B cell (primary cell): ENCODE measurements at regions not wholly inside any gene's neighbourhood (a gene's known extent, or its start where the extent isn't known, plus 50 kb on each side); places are given as distances from the start of the nearest gene placed in this dataset.

ENCODE experiments used
- ATAC-seq: fragments of 200-7000 bp; cut with Tn5 transposase; one replicate; pipeline ENCODE4 v1.10.0; 2021; ENCODE audit warnings: low read depth, mild to moderate bottlenecking, moderate number of reproducible peaks, moderate library complexity
- CTCF ChIA-PET: fragments of 350-600 bp; sonication (Branson Sonifier 250); formaldehyde crosslinking; loops from one replicate; lab custom pipeline; 2021; ENCODE audit warnings: antibody characterized with exemption, inconsistent platforms; lab: Charles Lee
- POLR2A ChIA-PET: fragments of 350-600 bp; sonication (Branson Sonifier 250); formaldehyde crosslinking; loops from one replicate; lab custom pipeline; 2021; ENCODE audit warnings: antibody characterized with exemption; lab: Charles Lee
- DNase-seq: peaks from one replicate; pipeline ENCODE4 v3.0.0; 2013
- H2AFZ ChIP-seq: 2 replicates; pipeline ENCODE4 v1.6.1; 2012; ENCODE audit warnings: mild to moderate bottlenecking, low read depth, low read length; ENCODE audit not compliant: insufficient read depth, poor library complexity, severe bottlenecking
- H3K27ac ChIP-seq, 2 donors: 1 replicate in 1 of 2; 2 replicates in 1 of 2; pipeline ENCODE4 v1.5.1; 2012 to 2013; ENCODE audit warnings: low read length in 2 of 2, mild to moderate bottlenecking in 2 of 2, moderate library complexity in 1 of 2
- H3K27me3 ChIP-seq, 4 experiments: fragments of 200-600 bp in 1 of 4; sonication (generic) in 1 of 4; replicated peaks in 1 of 4; 1 replicate in 2 of 4; 2 replicates in 2 of 4; pipeline versions ENCODE4 v1.6.1 to v1.7.0; 2013 to 2016; ENCODE audit warnings: low read length in 3 of 4, mild to moderate bottlenecking in 2 of 4, mixed read lengths in 1 of 4, moderate library complexity in 1 of 4; ENCODE audit not compliant: insufficient read depth in 4 of 4, control insufficient read depth in 3 of 4; ENCODE audit errors: control extremely low read depth in 1 of 4
- H3K36me3 ChIP-seq, 2 experiments: replicated peaks in 1 of 2; 1 replicate in 1 of 2; 2 replicates in 1 of 2; pipeline versions ENCODE4 v1.6.1 to v1.7.1; 2013; ENCODE audit warnings: low read length in 1 of 2; ENCODE audit not compliant: insufficient read depth in 2 of 2, control insufficient read depth in 1 of 2; ENCODE audit errors: control extremely low read depth in 1 of 2, extremely low read depth in 1 of 2
- H3K4me1 ChIP-seq, 2 donors: fragments of 200-600 bp in 1 of 2; sonication (generic) in 1 of 2; 1 replicate in 1 of 2; 2 replicates in 1 of 2; pipeline versions ENCODE4 v1.5.1 to v1.6.1; 2013 to 2017; ENCODE audit warnings: low read length in 2 of 2; ENCODE audit not compliant: control insufficient read depth in 2 of 2, insufficient read depth in 2 of 2
- H3K4me2 ChIP-seq: replicated peaks from 2 replicates; pipeline ENCODE3; 2012; ENCODE audit warnings: mild to moderate bottlenecking, low read depth, low read length; ENCODE audit not compliant: poor library complexity, severe bottlenecking
- H3K4me3 ChIP-seq, 5 experiments: fragments of 200-600 bp in 1 of 5; sonication (generic) in 1 of 5; 1 replicate in 3 of 5; 2 replicates in 2 of 5; pipeline versions ENCODE4 v1.5.1 to v1.7.0; 2011 to 2016; ENCODE audit warnings: low read length in 4 of 5, mild to moderate bottlenecking in 4 of 5, low read depth in 2 of 5, control low read depth in 1 of 5, moderate library complexity in 1 of 5; ENCODE audit not compliant: insufficient read depth in 1 of 5; ENCODE audit errors: control extremely low read depth in 1 of 5, extremely low read depth in 1 of 5
- H3K79me2 ChIP-seq: fragments of 200-600 bp; sonication (generic); one replicate; pipeline ENCODE4 v1.6.0; 2016; ENCODE audit warnings: low read length; ENCODE audit not compliant: control insufficient read depth, insufficient read depth
- H3K9ac ChIP-seq: fragments of 200-600 bp; sonication (generic); 2 replicates; pipeline ENCODE4 v1.6.1; 2017; ENCODE audit warnings: mild to moderate bottlenecking, low read length, moderate library complexity
- H3K9me3 ChIP-seq, 3 donors: one replicate each; pipeline versions ENCODE4 v1.6.1 to v1.7.1; 2013; ENCODE audit warnings: low read length in 2 of 3; ENCODE audit not compliant: control insufficient read depth in 2 of 3, insufficient read depth in 1 of 3; ENCODE audit errors: control extremely low read depth in 1 of 3
- H4K20me1 ChIP-seq: 2 replicates; pipeline ENCODE4 v1.6.0; 2012; ENCODE audit warnings: mild to moderate bottlenecking, low read length; ENCODE audit not compliant: insufficient read depth, control insufficient read depth, poor library complexity, severe bottlenecking
- H3K27ac Mint-ChIP-seq: one replicate; pipeline ENCODE4 v1.8.0; 2021; ENCODE audit warnings: mixed read lengths
- H3K27me3 Mint-ChIP-seq: one replicate; pipeline ENCODE4 v1.8.0; 2021; ENCODE audit warnings: mixed read lengths
- H3K4me1 Mint-ChIP-seq: one replicate; pipeline ENCODE4 v1.8.0; 2021; ENCODE audit warnings: mixed read lengths
- H3K4me3 Mint-ChIP-seq: one replicate; pipeline ENCODE4 v1.8.0; 2021; ENCODE audit warnings: mixed read lengths
- H3K9me3 Mint-ChIP-seq: one replicate; pipeline ENCODE4 v1.8.0; 2022; ENCODE audit warnings: mixed read lengths; ENCODE audit not compliant: insufficient read depth
- EZH2 ChIP-seq: IDR thresholded peaks from 2 replicates; pipeline ENCODE4 v1.6.1; 2012; ENCODE audit warnings: borderline replicate concordance, low read depth, mild to moderate bottlenecking, moderate library complexity, low read length; ENCODE audit not compliant: insufficient read depth, poor library complexity, severe bottlenecking
- WGBS: methylation state at CpG from one replicate; pipeline ENCODE4 v1.1.5; 2013; ENCODE audit warnings: missing lambda C conversion rate; ENCODE audit not compliant: insufficient coverage; 5-methylcytosine and 5-hydroxymethylcytosine counted together
- intact Hi-C: fragments of 100-400 bp; cut with micrococcal nuclease; formaldehyde crosslinking; loops from one replicate; pipeline ENCODE4 v1.10.0; 2022
- TF ChIP-seq, protein P1 (sequence below): fragments of 200-600 bp; IDR thresholded peaks from one replicate; pipeline ENCODE4 v1.8.0; 2022; ENCODE audit warnings: antibody characterized with exemption, mild to moderate bottlenecking

DNA sequence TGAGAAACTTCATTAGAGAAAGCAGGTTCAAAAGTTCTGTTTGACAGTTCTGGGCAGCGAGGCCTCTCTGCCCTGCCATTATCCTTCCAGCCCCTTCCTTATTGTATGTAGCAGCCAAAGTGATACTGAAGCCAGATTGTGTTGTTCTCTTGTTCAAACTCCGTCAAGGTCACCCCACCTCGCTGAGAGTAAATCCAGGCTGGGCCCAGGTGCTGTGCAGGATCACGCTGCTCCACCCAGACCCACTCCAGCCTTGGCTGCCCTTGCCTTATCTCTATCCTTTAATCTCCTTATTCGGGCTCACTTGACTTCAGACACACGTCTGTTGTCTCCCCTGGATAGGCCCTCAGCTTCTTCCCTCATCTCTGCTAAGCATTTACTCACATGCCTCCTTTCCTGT lies 196.1 kb downstream of the CPS1 start:
- Histone ChIP-seq H3K4me1 (no peaks in the 10 kb centered on the region), H3K36me3 (no peaks in the 10 kb centered on the region), H3K27ac (no peak overlapping the region), H4K20me1 (no peaks in the 10 kb centered on the region), H2AFZ (no peak overlapping the region), H3K4me2 (no peak overlapping the region), H3K79me2 (no peaks in the 10 kb centered on the region), H3K27me3 (no peaks in the 10 kb centered on the region), H3K9ac (no peak overlapping the region), H3K4me3 (no peak overlapping the region), H3K9me3 (no peaks in the 10 kb centered on the region)
- POLR2A ChIA-PET, result no interaction called here
- Mint-ChIP-seq H3K4me3 (no peak overlapping the region), H3K4me1 (no peaks in the 10 kb centered on the region), H3K27me3 (no peaks in the 10 kb centered on the region), H3K9me3 (peaks cover 1% of the 10 kb centered on the region), H3K27ac (no peak overlapping the region)
- TF ChIP-seq EZH2, result no peak
- TF ChIP-seq, protein P1, sequence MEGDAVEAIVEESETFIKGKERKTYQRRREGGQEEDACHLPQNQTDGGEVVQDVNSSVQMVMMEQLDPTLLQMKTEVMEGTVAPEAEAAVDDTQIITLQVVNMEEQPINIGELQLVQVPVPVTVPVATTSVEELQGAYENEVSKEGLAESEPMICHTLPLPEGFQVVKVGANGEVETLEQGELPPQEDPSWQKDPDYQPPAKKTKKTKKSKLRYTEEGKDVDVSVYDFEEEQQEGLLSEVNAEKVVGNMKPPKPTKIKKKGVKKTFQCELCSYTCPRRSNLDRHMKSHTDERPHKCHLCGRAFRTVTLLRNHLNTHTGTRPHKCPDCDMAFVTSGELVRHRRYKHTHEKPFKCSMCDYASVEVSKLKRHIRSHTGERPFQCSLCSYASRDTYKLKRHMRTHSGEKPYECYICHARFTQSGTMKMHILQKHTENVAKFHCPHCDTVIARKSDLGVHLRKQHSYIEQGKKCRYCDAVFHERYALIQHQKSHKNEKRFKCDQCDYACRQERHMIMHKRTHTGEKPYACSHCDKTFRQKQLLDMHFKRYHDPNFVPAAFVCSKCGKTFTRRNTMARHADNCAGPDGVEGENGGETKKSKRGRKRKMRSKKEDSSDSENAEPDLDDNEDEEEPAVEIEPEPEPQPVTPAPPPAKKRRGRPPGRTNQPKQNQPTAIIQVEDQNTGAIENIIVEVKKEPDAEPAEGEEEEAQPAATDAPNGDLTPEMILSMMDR, result no peak
- intact Hi-C loops, result no loop called here
- 85% methylated on average over 5 of the region's 6 CpGs for WGBS
- CTCF ChIA-PET, result no interaction called here
- ATAC-seq, result no peak
- no peak for DNase-seq

- POLR2A ChIA-PET, result no interaction called here
Measured at GRCh38 chr2:210753386-210753785, 197.0 kb downstream of the CPS1 start.

More at GRCh38 chr2:210753386-210753785, 197.0 kb downstream of the CPS1 start:
- no peaks in the 10 kb centered on the region for H3K4me1 Mint-ChIP-seq
- no peak for DNase-seq
- CTCF ChIA-PET, result no interaction called here
- Histone ChIP-seq H3K79me2 (no peaks in the 10 kb centered on the region), H3K9ac (no peak overlapping the region), H3K4me2 (no peak overlapping the region), H3K27me3 (no peaks in the 10 kb centered on the region), H3K4me3 (no peak overlapping the region), H3K9me3 (no peaks in the 10 kb centered on the region), H3K36me3 (no peaks in the 10 kb centered on the region), H3K4me1 (no peaks in the 10 kb centered on the region), H4K20me1 (no peaks in the 10 kb centered on the region), H2AFZ (no peak overlapping the region), H3K27ac (no peak overlapping the region)
- ATAC-seq, result no peak
- H3K27ac Mint-ChIP-seq, result no peak overlapping the region
- H3K4me3 Mint-ChIP-seq, result no peak overlapping the region
- H3K9me3 Mint-ChIP-seq, result peaks cover 1% of the 10 kb centered on the region
- 100% methylated on average over 2 of the region's 3 CpGs for WGBS
- intact Hi-C loops, result no loop called here
- no peaks in the 10 kb centered on the region for H3K27me3 Mint-ChIP-seq
- TF ChIP-seq EZH2, result no peak
